GM21423 (cell line): ENCODE measurements at regions not wholly inside any gene's neighbourhood (a gene's known extent, or its start where the extent isn't known, plus 50 kb on each side); places are given as distances from the start of the nearest gene placed in this dataset.

ENCODE experiments used
- ATAC-seq: cut with Tn5 transposase; IDR thresholded peaks from one replicate; pipeline ENCODE4 v1.9.1; 2021; ENCODE audit warnings: mild to moderate bottlenecking, moderate library complexity; ENCODE audit not compliant: unreplicated experiment

DNA sequence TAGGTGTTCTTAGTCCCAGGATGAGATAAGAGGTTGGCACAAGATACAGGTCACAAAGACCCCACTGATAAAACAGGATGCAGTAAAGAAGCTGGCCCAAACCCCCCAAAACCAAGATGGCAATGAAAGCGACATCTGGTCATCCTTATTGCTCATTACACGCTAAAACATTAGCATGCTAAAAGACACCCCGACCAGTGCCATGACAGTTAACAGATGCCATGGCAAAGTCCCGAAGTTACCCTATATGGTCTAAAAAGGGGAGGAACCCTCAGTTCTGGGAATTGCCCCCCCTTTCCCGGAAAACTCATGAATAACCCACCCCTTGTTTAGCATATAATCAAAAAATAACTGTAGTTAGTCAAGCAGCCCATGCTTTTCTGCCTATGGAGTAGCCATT lies 251.1 kb downstream of the SLC4A3 start:
- ATAC-seq, result no peak

DNA sequence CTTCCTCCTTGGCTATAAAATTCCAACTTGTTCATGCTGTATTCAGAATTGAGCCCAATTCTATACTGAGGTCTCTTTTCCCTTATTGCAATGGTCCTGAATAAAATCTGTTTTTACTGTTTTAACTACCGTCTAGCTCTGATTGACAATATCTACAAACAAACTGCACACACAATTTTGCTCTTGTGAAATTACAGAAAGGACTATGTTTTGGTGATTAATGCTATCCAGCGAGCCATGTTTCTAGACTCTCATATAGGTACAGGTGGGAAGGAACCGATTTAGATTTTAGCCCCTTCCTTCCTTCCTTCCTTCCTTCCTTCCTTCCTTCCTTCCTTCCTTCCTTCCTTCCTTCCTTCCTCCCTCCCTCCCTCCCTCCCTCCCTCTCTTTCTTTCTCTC lies 254.4 kb downstream of the SLC4A3 start:
- ATAC-seq, result no peak

DNA sequence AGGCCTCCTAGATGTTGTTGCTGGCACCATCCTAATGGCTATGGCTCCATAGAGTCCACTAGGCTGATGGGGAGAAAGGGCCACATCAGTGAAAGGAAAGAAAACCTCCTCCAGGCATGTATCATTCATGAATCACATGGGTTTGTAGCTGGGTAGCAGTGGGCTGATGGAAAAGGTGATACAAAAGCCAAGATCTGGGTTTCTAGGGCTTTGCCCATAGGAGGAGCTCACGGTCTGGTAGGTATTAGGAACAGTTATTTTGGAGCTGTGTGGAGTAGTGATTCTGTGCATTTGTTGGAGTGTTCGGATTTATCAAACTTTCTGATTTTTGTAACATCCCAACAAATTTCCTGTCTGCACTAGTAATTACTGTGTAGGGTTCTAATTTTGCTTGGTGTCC lies 259.2 kb downstream of the SLC4A3 start:
- no peak for ATAC-seq

DNA sequence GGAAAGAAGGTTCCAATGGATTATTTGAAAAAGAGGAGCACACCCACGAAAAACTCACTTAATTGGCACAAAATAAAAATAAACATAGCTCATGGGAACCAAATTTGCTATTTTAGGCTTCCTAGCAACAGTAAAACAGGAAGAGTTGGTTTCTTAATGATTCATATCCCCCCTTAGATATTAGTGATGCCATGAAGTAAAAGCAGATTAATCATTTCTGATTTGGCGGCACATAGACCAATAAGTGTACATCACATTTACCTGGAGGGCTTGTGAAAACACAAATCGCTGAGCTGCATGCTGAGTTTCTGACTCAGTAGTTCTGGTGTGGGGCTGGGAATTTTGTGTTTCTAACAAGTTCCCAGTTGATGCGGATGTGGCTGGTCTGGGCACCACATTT lies 260.4 kb downstream of the SLC4A3 start:
- ATAC-seq, result no peak

DNA sequence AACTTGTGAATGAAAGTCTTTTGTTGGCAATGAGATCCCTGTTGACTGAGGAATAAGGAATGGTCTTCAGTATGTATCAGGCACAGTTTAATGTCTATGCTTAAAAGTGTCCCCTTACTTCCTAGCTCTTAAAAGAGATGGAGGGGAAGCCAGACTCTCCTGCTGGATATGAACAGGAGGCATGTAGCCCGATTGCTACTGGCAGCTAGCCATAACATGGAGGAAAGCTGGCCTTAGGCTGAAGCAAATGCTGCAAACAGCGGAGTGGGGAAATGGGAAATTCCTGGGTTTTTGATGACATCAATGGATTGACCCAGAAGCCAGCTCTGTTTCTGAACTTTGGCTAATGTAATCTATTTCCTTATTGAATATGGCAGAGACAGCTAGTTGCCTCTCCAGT lies 266.1 kb downstream of the SLC4A3 start:
- no peak for ATAC-seq

DNA sequence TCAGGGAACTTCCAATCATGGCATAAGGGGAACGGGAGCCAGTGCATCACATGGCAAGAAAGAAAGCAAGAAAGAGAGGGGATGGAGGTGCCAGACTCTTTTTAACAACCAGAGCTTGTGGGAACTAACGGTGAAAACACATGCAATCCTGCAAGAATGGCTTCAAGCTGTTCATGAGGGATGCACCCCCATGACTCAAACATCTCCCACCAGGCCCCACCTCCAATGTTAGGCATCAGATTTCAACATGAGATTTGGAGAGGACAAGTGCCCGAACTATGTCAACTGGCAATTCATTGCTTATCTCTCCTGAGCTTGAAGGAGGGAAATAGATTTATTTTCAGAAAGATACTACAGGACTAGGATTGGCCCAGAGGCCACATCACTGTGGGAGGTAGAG lies 270.0 kb downstream of the SLC4A3 start:
- no peak for ATAC-seq

DNA sequence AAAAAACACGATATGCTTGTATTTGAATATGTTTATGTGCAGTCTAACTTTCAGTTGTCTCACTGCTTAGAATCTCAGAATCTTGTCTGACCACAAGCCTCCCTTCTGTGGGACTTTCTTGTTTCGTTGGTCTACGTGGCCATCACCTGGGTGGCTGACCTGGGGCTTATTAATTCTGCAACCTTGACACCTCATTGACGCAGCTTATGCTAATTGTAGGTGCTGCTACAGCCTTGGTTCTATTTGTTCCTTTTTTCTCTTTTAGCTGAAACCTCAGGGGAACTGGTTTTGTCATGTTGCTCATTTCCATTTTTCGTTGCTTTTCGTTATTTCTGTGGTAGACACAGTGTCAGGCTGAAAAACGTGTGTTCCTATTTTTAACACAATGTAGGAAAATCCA lies 273.7 kb downstream of the SLC4A3 start:
- no peak for ATAC-seq

DNA sequence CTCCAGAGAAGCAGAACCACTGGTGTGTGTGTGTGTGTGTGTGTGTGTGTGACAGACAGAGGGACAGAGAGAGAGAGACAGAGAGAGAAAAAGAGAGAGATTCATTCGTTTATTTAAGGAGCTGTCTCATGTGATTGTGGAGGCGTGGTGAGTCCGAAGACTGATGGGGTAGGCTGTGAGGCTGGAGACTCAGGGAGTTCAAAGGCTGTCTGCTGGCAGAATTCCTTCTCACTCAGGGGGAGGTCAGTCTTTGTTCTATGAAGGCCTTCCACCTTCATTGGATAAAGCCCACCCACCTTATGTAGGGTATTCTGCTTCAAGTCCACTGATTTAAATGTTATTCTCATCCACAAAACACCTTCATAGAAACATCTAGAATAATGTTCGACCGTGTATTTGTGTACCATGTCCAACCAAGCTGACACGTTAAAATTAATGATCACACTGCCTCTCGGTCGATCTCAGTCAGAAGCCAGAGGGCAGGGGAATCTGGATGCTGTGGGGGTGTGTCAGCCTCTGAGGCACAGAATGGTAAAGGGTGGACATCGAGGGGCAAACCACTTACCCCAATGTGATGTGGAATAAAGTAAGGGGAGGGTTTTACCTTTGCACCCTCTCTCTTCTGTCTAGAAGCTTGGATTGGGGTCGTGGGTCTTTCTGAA lies 275.6 kb downstream of the SLC4A3 start:
- no peak for ATAC-seq

DNA sequence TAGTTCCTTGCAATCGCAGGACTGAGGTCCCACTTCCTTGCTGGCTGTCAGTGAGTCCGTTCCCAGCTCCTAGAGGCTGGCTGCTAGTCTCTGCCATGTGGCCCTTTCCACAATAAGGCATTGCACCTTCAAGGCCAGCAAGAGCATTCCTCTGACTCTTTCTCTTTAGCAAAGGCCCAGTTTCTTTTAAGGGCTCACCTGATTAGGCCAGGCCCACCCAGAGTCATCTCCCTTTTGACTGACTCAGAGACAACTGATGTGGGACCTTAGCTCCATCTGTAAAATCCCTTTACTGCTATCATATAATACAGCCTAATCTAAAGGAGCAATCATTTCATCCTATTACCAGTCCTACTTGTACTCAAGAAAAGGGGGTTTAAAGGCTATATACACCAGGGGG lies 278.2 kb downstream of the SLC4A3 start:
- no peak for ATAC-seq

DNA sequence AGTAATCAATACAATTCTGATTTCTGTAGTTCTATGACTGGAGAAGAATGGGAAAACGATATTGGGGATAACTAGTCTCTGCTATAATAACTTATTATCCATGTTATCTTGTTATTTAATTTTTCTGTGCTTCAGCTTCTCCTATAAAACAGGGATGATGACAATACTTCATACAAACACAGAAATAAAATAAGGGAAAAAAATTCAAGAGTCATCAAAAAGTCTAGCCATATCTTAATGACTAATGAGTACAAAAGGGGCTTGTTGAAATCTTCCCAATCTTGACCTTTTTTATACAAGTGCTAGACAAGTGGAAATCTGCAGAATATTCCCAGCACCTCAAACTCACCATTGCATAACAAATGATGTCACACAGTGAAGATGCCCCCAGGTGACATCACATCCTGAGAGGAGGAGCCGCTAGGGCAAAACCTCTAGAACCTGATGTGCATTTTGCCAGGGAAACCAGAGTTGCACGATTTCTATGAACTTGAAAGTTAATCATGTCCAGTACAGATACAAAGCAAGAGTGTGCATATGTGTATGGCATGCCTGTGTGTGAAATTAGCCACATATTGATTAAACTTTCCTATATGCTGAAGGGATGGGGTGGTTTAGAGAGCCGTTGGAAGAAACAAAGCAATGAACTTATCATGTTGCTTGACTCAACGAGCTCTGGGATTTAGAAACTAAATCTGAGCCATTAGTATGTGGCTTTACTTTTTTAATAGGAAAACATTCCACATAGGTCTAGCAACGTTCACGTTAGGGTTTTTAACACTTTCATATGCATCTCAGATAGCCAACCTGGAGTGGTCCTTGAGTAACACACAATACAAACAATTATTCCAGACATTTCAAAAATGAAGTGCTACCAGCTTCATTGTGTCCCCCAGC lies 278.9 kb downstream of the SLC4A3 start:
- ATAC-seq, result no peak

DNA sequence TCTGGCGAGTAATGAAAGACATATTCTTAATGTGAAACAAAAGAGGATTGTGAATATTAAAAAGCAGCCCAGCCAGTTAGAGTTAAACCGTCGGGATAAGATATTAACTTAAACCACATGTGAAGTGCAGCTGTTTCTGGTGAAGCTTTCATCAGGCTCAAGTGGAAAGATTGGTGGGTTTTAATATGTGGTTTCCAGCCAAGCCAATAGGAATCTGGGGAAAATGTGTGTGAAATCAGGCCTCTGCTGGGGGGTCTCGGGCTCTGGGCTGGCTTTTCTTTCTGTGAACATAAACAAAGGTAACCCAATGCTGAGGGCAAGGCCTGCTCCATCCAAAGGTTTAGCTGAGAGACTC lies 279.6 kb downstream of the SLC4A3 start:
- ATAC-seq, result no peak

DNA sequence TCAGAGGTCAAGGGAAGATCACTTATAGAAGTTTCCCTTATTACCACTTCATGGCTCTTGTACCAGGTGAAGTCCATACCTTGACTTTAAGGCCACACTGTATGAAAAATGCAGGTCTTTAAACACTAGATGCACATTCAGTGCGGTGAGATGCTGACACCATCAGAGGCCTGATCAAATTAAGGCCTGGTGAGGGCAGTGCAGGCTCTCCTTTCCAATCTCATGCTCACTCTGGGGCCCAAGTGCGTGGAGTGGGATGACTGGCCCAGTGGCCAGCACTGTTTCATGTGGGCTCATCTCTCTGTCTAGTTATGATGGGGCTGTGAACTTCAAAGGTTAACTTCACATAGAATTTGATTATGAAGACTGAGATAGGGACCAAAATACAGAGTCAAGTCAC lies 281.1 kb downstream of the SLC4A3 start:
- no peak for ATAC-seq

DNA sequence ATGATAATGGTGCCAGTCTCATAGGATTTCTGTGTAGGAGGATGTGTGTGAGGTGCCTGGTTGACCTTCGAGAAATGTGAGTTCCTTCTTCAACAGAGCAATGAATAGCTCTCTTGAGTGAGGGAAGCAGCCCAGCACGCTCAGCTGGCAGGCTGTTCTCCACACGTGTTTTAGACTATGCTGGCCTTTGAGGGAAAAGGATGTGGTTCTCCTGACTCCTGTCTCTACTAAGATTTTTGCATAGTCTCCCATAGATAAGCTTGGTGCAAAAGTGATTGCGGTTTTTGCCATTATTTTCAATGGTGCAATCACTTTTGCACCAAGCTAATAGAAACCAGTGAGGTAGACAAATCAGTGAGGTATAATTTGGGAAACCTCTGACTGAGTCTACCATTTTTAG lies 284.1 kb downstream of the SLC4A3 start:
- ATAC-seq, result no peak

DNA sequence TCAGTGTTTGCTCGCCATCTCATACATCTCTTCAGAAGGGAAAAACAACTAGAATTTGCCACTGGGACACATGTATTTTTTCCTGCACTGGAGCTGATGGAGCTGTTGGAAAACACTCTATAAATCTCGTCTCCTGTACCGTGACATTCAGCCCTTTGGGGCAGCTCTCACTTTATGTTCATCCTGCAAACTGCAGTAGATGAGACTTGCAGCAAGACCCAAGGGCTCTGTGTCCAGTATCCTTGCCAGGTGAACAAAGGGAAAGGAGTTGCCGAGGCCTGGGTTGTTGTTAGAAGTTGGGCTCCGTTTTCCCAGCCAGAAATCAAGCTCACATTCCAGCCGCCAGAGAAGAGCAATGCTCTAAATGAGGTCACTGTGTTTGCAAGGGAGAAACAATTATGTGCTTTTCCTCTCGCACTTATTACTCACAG lies 285.1 kb downstream of the SLC4A3 start:
- no peak for ATAC-seq

DNA sequence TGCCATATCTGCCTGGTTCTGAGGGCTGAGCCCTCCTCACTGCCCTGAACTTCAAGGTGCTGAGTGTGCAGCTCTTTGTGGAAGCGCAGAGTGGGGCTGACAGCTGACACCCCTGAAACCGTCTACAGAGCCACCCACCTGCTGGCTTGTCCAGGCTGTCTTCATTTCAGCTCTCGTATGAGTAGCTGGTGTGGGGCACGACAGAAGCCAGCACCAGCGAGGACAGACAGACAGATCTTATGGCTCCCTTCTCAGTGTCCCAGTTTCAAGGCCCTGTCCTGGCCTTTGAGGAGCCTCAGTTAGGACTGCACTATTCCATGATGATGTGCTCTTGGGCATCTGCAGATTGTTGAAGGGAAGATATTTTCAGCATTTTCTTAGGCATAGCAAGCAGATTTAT lies 287.1 kb downstream of the SLC4A3 start:
- no peak for ATAC-seq

DNA sequence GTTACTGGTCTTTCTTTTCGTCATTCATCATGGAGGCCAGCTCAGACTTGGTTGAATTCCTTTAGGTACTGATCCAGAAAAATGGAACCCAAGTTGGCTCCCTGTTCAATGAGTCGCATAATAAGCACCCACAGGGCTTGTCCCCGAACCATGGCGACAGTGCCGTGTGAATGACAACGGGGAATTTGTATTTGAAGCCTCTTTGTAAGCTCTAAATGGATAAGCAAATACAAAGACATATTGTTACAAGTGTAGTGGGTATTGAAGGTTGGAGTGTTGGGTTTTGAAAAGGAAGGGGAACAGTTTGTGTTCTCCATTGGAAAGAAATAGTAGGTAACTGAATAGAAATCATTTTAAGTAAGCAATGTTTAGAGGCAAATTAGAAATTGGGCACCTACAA lies 288.9 kb downstream of the SLC4A3 start:
- no peak for ATAC-seq

DNA sequence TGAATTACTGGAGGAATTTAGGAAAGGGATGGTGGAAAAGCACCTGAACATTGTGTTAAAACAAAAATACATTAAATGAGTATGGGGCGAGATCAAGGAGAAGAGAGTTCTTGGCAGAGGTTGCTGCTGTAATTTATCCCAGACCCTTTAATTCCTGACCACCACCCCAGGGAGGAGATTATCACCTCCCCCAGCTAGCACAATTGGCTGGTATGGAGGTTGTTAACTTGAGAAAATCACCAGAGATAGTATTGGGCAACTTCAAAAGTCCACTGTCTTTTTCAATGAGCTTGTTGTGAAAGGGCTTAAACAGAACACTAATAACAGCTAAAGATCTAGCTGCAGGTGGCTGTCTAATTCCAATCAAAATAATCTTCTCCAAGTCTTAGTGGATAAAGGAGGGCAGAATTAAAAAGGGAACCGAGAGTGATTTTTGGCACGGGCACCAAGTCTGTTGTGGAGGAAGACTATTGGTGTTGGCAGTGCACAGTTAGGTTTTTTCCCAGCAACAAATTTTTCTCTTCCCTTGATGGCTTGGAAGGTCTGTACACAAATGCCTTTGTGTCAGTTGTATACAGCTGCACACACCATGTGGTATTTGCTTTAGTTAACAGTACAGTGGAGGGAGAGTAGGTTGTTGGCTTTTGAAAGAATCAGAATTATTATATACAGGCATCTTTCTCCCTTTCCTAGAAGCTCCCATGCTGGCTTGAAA lies 289.5 kb downstream of the SLC4A3 start:
- ATAC-seq, result no peak

DNA sequence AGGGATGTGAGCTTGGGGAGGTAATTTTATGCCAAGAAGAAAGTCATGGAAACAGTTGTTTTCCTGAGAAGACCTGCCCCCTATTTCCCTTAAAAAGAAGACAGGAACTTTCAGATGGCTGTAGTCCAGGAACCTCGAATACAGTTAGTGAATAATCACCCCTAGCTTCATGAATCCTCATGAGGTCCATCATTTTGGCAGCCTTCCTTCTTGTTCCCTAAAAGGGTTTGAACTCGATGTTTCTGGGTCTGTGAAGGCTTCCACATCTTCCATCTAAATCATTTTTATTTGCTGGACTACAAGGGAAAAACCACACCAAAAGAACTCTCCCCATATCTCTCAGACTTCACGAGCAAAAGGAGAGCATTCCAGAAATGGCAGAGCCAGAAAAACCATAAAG lies 290.8 kb downstream of the SLC4A3 start:
- no peak for ATAC-seq

DNA sequence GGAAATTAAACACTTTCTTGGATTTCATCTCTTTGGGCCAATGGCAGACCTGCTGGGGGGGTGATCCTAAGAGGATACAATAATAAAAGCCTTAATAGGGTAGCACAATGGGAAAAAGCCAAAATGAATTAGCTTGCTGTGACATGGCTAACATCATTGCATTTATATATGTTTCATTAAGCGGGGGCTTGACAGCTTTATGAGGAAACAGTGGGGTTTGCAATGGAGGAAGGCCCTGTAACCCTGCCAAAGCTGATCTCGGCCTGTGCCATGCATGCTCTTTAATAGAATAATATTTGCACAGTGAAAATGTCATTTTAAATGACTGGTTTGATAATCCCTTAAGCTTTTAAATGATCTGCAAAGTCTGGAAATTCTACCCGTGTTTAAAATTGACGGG lies 291.5 kb downstream of the SLC4A3 start:
- no peak for ATAC-seq

DNA sequence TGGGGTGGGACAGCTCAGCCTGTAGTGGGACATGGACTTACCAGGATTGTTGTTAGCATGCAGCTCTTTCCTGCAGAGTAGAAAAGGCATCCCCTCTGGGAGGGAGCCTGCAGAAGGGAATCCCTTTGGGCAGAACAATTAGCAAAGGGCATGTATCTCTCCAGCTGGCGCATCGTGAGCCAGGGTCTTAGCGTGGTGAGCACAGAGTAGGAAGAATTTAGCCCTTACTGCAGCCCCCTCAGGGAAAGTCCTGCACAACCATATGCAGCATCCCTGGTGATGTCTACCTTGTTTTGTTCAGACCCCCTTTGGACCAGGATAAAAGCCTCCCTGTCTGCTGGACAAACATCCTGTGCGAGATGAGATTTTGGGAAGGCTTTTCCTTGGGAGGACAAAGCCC lies 292.1 kb downstream of the SLC4A3 start:
- ATAC-seq, result no peak

DNA sequence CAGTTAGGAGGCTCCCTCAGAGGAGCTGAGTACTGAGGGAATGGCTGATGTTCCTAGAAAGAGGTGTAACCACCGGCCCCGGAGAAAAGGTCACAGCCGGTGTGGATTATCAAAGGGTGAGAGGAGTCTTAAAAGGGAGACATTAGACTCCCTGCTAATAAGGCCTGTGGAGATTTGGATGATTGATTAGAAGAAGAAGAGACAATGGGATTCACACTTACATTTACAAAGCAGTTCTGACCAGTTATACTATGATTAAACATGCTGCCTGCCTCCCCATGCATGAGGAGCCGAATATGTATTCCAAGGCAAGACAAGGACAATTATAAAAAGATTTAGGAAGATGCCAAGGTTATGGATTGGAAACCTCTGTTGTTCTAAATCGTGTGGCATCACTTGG lies 302.4 kb downstream of the SLC4A3 start:
- ATAC-seq, result no peak

DNA sequence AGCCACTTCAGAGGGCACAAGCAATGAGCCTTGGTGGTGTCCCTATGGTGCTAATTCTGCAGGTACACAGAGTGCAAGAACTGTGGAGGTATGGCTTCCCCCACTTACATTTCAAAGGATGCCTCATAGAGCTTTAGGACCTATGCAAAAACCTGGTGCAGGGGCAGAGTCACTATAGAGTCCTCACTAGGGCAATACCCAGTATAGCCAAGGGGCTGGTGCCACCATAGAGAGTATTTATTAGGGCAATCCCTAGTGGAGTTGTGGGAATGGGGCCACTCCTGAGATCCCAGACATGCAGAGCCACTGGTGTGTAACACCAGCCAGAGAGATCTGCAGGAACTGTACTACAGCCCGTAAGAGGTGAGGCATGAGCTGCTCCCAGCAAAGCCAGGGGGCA lies 312.2 kb downstream of the SLC4A3 start:
- no peak for ATAC-seq
